Activated CD8-positive, alpha-beta T cell treated with anti-CD3 and anti-CD28 coated beads, Interleukin-2, amount 10 ng/mL, durations not matched to agents 7 days and 5 days (primary cell): ENCODE measurements at regions not wholly inside any gene's neighbourhood (a gene's known extent, or its start where the extent isn't known, plus 50 kb on each side); places are given as distances from the start of the nearest gene placed in this dataset.

ENCODE experiments used
- ATAC-seq: fragments of 150-1000 bp; cut with Tn5 transposase; one replicate; pipeline ENCODE4 v1.10.0; 2021; ENCODE audit warnings: moderate library complexity
- CTCF ChIA-PET: fragments of 350-600 bp; sonication (Branson Sonifier 250); formaldehyde crosslinking; loops from one replicate; lab custom pipeline; 2021; ENCODE audit warnings: antibody characterized with exemption; lab: Charles Lee
- POLR2A ChIA-PET: fragments of 350-600 bp; sonication (Branson Sonifier 250); formaldehyde crosslinking; loops from one replicate; lab custom pipeline; 2021; ENCODE audit warnings: antibody characterized with exemption; lab: Charles Lee
- DNase-seq: peaks from one replicate; pipeline ENCODE4 v3.0.0-alpha.2; 2020
- H3K27ac Mint-ChIP-seq: one replicate; pipeline ENCODE4 v1.8.0; 2021; ENCODE audit warnings: mild to moderate bottlenecking, mixed read lengths
- H3K27me3 Mint-ChIP-seq: one replicate; pipeline ENCODE4 v1.8.0; 2021; ENCODE audit warnings: low read depth, mixed read lengths
- H3K36me3 Mint-ChIP-seq: one replicate; pipeline ENCODE4 v1.8.0; 2021; ENCODE audit warnings: low read depth, mixed read lengths
- H3K4me1 Mint-ChIP-seq: one replicate; pipeline ENCODE4 v1.8.0; 2021; ENCODE audit warnings: low read depth, mixed read lengths
- H3K4me3 Mint-ChIP-seq: one replicate; pipeline ENCODE4 v1.8.0; 2021; ENCODE audit warnings: mild to moderate bottlenecking, mixed read lengths
- H3K9me3 Mint-ChIP-seq: one replicate; pipeline ENCODE4 v1.8.0; 2022; ENCODE audit warnings: mixed read lengths; ENCODE audit not compliant: insufficient read depth

GRCh38 chr18:34543356-34543755, 166.7 kb upstream of the DTNA start:
- Mint-ChIP-seq H3K4me3 (no peak overlapping the region), H3K4me1 (no peaks in the 10 kb centered on the region), H3K27ac (no peak overlapping the region), H3K27me3 (no peaks in the 10 kb centered on the region), H3K36me3 (no peaks in the 10 kb centered on the region), H3K9me3 (no peaks in the 10 kb centered on the region)
- POLR2A ChIA-PET, result no interaction called here
- DNase-seq, result no peak
- ATAC-seq, result no peak
- CTCF ChIA-PET, result no interaction called here

GRCh38 chr18:34543945-34544344, 166.2 kb upstream of the DTNA start:
- CTCF ChIA-PET, result no interaction called here
- no peaks in the 10 kb centered on the region for H3K36me3 Mint-ChIP-seq

GRCh38 chr18:34544930-34545329, 165.2 kb upstream of the DTNA start:
- Mint-ChIP-seq H3K9me3 (no peaks in the 10 kb centered on the region), H3K36me3 (no peaks in the 10 kb centered on the region), H3K4me1 (no peaks in the 10 kb centered on the region), H3K27ac (no peak overlapping the region), H3K27me3 (no peaks in the 10 kb centered on the region), H3K4me3 (no peak overlapping the region)
- ATAC-seq (no peak), DNase-seq (no peak)
- POLR2A ChIA-PET, result no interaction called here
- CTCF ChIA-PET, result no interaction called here

More at GRCh38 chr18:34543945-34544344, 166.2 kb upstream of the DTNA start:
- POLR2A ChIA-PET, result no interaction called here
- H3K9me3 Mint-ChIP-seq, result no peaks in the 10 kb centered on the region
- H3K27me3 Mint-ChIP-seq, result no peaks in the 10 kb centered on the region
- ATAC-seq, result no peak
- no peak for DNase-seq
- H3K4me3 Mint-ChIP-seq, result no peak overlapping the region
- no peaks in the 10 kb centered on the region for H3K4me1 Mint-ChIP-seq
- no peak overlapping the region for H3K27ac Mint-ChIP-seq

- ChIA-PET POLR2A (no interaction called here), CTCF (no interaction called here)
- DNase-seq (no peak), ATAC-seq (no peak)
- H3K4me3 Mint-ChIP-seq, result no peak overlapping the region
- H3K27me3 Mint-ChIP-seq, result no peaks in the 10 kb centered on the region
- no peaks in the 10 kb centered on the region for H3K9me3 Mint-ChIP-seq
- no peaks in the 10 kb centered on the region for H3K4me1 Mint-ChIP-seq
- no peaks in the 10 kb centered on the region for H3K36me3 Mint-ChIP-seq
- no peak overlapping the region for H3K27ac Mint-ChIP-seq
These were observed 161.8 kb upstream of the DTNA start for GRCh38 chr18:34548120-34548972.

- ChIA-PET POLR2A (no interaction called here), CTCF (no interaction called here)
- Mint-ChIP-seq H3K9me3 (no peaks in the 10 kb centered on the region), H3K4me3 (no peak overlapping the region), H3K4me1 (no peaks in the 10 kb centered on the region), H3K36me3 (no peaks in the 10 kb centered on the region), H3K27me3 (no peaks in the 10 kb centered on the region), H3K27ac (no peak overlapping the region)
- no peak for DNase-seq
- ATAC-seq, result no peak
These were observed 161.2 kb upstream of the DTNA start for GRCh38 chr18:34548973-34549294.

GRCh38 chr18:34549367-34549766, 160.7 kb upstream of the DTNA start:
- ATAC-seq (no peak), DNase-seq (no peak)
- ChIA-PET POLR2A (no interaction called here), CTCF (no interaction called here)
- H3K27me3 Mint-ChIP-seq, result no peaks in the 10 kb centered on the region
- H3K9me3 Mint-ChIP-seq, result no peaks in the 10 kb centered on the region
- no peaks in the 10 kb centered on the region for H3K36me3 Mint-ChIP-seq
- H3K27ac Mint-ChIP-seq, result no peak overlapping the region
- H3K4me3 Mint-ChIP-seq, result no peak overlapping the region
- no peaks in the 10 kb centered on the region for H3K4me1 Mint-ChIP-seq

- Mint-ChIP-seq H3K9me3 (no peaks in the 10 kb centered on the region), H3K27me3 (no peaks in the 10 kb centered on the region), H3K27ac (no peak overlapping the region), H3K4me1 (no peaks in the 10 kb centered on the region), H3K36me3 (no peaks in the 10 kb centered on the region), H3K4me3 (no peak overlapping the region)
- ChIA-PET POLR2A (no interaction called here), CTCF (no interaction called here)
- DNase-seq, result no peak
- no peak for ATAC-seq
These were observed 159.9 kb upstream of the DTNA start for GRCh38 chr18:34550156-34550555.

GRCh38 chr18:34550902-34551301, 159.2 kb upstream of the DTNA start:
- H3K36me3 Mint-ChIP-seq, result no peaks in the 10 kb centered on the region
- no peaks in the 10 kb centered on the region for H3K9me3 Mint-ChIP-seq
- no peak overlapping the region for H3K4me3 Mint-ChIP-seq
- ChIA-PET POLR2A (no interaction called here), CTCF (no interaction called here)
- ATAC-seq (no peak), DNase-seq (no peak)
- H3K27ac Mint-ChIP-seq, result no peak overlapping the region
- no peaks in the 10 kb centered on the region for H3K4me1 Mint-ChIP-seq
- no peaks in the 10 kb centered on the region for H3K27me3 Mint-ChIP-seq

- Mint-ChIP-seq H3K27me3 (no peaks in the 10 kb centered on the region), H3K4me1 (no peaks in the 10 kb centered on the region), H3K36me3 (no peaks in the 10 kb centered on the region), H3K27ac (no peak overlapping the region), H3K9me3 (no peaks in the 10 kb centered on the region), H3K4me3 (no peak overlapping the region)
- DNase-seq (no peak), ATAC-seq (no peak)
- CTCF ChIA-PET, result no interaction called here
- POLR2A ChIA-PET, result no interaction called here
These were observed 158.3 kb upstream of the DTNA start for GRCh38 chr18:34551824-34552223.

GRCh38 chr18:34562252-34562870, 147.7 kb upstream of the DTNA start:
- H3K9me3 Mint-ChIP-seq, result peaks cover 5% of the 10 kb centered on the region
- no peak overlapping the region for H3K4me3 Mint-ChIP-seq
- POLR2A ChIA-PET, result no interaction called here
- no peak for DNase-seq
- H3K27ac Mint-ChIP-seq, result no peak overlapping the region
- no peaks in the 10 kb centered on the region for H3K27me3 Mint-ChIP-seq
- no peaks in the 10 kb centered on the region for H3K36me3 Mint-ChIP-seq
- H3K4me1 Mint-ChIP-seq, result no peaks in the 10 kb centered on the region
- CTCF ChIA-PET, result no interaction called here
- ATAC-seq, result no peak

GRCh38 chr18:34567857-34568256, 142.2 kb upstream of the DTNA start:
- ChIA-PET CTCF (no interaction called here), POLR2A (no interaction called here)
- no peak overlapping the region for H3K27ac Mint-ChIP-seq
- ATAC-seq (no peak), DNase-seq (no peak)
- no peaks in the 10 kb centered on the region for H3K4me1 Mint-ChIP-seq
- no peaks in the 10 kb centered on the region for H3K27me3 Mint-ChIP-seq
- no peaks in the 10 kb centered on the region for H3K9me3 Mint-ChIP-seq
- no peaks in the 10 kb centered on the region for H3K36me3 Mint-ChIP-seq
- H3K4me3 Mint-ChIP-seq, result no peak overlapping the region

GRCh38 chr18:34576622-34577021, 133.5 kb upstream of the DTNA start:
- no peaks in the 10 kb centered on the region for H3K27me3 Mint-ChIP-seq
- no peaks in the 10 kb centered on the region for H3K9me3 Mint-ChIP-seq
- CTCF ChIA-PET, result no interaction called here
- ATAC-seq, result no peak
- H3K4me1 Mint-ChIP-seq, result no peaks in the 10 kb centered on the region
- POLR2A ChIA-PET, result no interaction called here
- H3K36me3 Mint-ChIP-seq, result no peaks in the 10 kb centered on the region
- no peak for DNase-seq
- H3K4me3 Mint-ChIP-seq, result no peak overlapping the region
- H3K27ac Mint-ChIP-seq, result no peak overlapping the region
